Stimulated activated CD4-positive, alpha-beta T cell treated with anti-CD3 and anti-CD28 coated beads, TNF-alpha, amount 100 ng/mL, for 48 hours (primary cell): ENCODE measurements at regions not wholly inside any gene's neighbourhood (a gene's known extent, or its start where the extent isn't known, plus 50 kb on each side); places are given as distances from the start of the nearest gene placed in this dataset.
"Not testable (repeated sequence)": the region's sequence is repeated elsewhere in the genome, so short reads cannot be mapped to it uniquely, and the experiment has no call there.

Experiments
- DNase-seq, 3 donors: peaks; one replicate each; pipeline ENCODE4 v3.0.0-alpha.2; 2020; ENCODE audit warnings: low read depth in 3 of 3

GRCh38 chr6:86609549-86610388, 327.6 kb upstream of the HTR1E start:
- no peak for DNase-seq

- DNase-seq = not testable (repeated sequence)
These were observed 334.0 kb upstream of the HTR1E start for GRCh38 chr6:86603364-86603763.

- not testable (repeated sequence) for DNase-seq
These were observed 335.2 kb upstream of the HTR1E start for GRCh38 chr6:86602093-86602492.

GRCh38 chr6:86598969-86599368, 338.4 kb upstream of the HTR1E start:
- DNase-seq = not testable (repeated sequence)

GRCh38 chr6:86595641-86596040, 341.7 kb upstream of the HTR1E start:
- DNase-seq = no peak

- no peak for DNase-seq
These were observed 351.1 kb upstream of the HTR1E start for GRCh38 chr6:86586195-86586594.

GRCh38 chr6:86581833-86582232, 355.5 kb upstream of the HTR1E start:
- DNase-seq = no peak

GRCh38 chr6:86563197-86563596, 374.1 kb upstream of the HTR1E start:
- no peak for DNase-seq

- no peak for DNase-seq
These were observed 379.0 kb upstream of the HTR1E start for GRCh38 chr6:86558318-86558717.

GRCh38 chr6:86537292-86537861, 400.0 kb upstream of the HTR1E start:
- DNase-seq = no peak

- no peak for DNase-seq
These were observed 401.2 kb upstream of the HTR1E start for GRCh38 chr6:86536121-86536520.

- no peak for DNase-seq
These were observed 402.2 kb upstream of the HTR1E start for GRCh38 chr6:86535100-86535499.

GRCh38 chr6:86529635-86530034, 407.7 kb upstream of the HTR1E start:
- no peak for DNase-seq

GRCh38 chr6:86526238-86526637, 411.1 kb upstream of the HTR1E start:
- DNase-seq = no peak

GRCh38 chr6:86516087-86516486, 421.2 kb upstream of the HTR1E start:
- DNase-seq = no peak

GRCh38 chr6:86511962-86512361, 425.4 kb upstream of the HTR1E start:
- no peak for DNase-seq

GRCh38 chr6:86508230-86508629, 429.1 kb upstream of the HTR1E start:
- no peak for DNase-seq

- no peak for DNase-seq
These were observed 434.8 kb upstream of the HTR1E start for GRCh38 chr6:86502497-86502896.

GRCh38 chr6:86500035-86500434, 437.3 kb upstream of the HTR1E start:
- no peak for DNase-seq

GRCh38 chr6:86489042-86489441, 448.3 kb upstream of the HTR1E start:
- DNase-seq = not testable (repeated sequence)

GRCh38 chr6:86487660-86488221, 449.6 kb upstream of the HTR1E start:
- DNase-seq = no peak

GRCh38 chr6:86478316-86478715, 459.0 kb upstream of the HTR1E start:
- DNase-seq = not testable (repeated sequence)

GRCh38 chr6:86477500-86478148, 459.7 kb upstream of the HTR1E start:
- DNase-seq = no peak
